Breast epithelium (tissue), 4 donors: ENCODE measurements at regions not wholly inside any gene's neighbourhood (a gene's known extent, or its start where the extent isn't known, plus 50 kb on each side); places are given as distances from the start of the nearest gene placed in this dataset.

ENCODE experiments used
- DNase-seq, 2 donors: peaks; one replicate each; pipeline ENCODE4 v3.0.0-alpha.2; 2019; ENCODE audit warnings: low spot score in 2 of 2
- H3K27ac ChIP-seq, 2 donors: fragments of 200-600 bp; sonication (generic) in 1 of 2; one replicate each; pipeline ENCODE4 v1.5.1; 2016 to 2019; ENCODE audit warnings: mild to moderate bottlenecking in 1 of 2
- H3K27me3 ChIP-seq, 2 donors: fragments of 200-600 bp; sonication (generic) in 1 of 2; one replicate each; pipeline versions ENCODE4 v1.5.1 to v1.6.0; 2017 to 2019; ENCODE audit warnings: control low read depth in 1 of 2, mild to moderate bottlenecking in 1 of 2
- H3K36me3 ChIP-seq: fragments of 200-600 bp; one replicate; pipeline ENCODE4 v1.5.1; 2019
- H3K4me1 ChIP-seq, 2 donors: fragments of 200-600 bp; sonication (generic); one replicate each; pipeline ENCODE4 v1.5.1; 2016 to 2019; ENCODE audit warnings: control low read depth in 1 of 2
- H3K4me3 ChIP-seq, 3 donors: fragments of 200-600 bp; sonication (generic); 1 replicate in 2 of 3; 2 replicates in 1 of 3; pipeline ENCODE4 v1.5.1; 2016 to 2019; ENCODE audit warnings: mild to moderate bottlenecking in 3 of 3, moderate library complexity in 2 of 3
- H3K9me3 ChIP-seq, 2 donors: fragments of 200-600 bp; sonication (generic) in 1 of 2; one replicate each; pipeline ENCODE4 v1.5.1; 2016 to 2019; ENCODE audit warnings: control low read depth in 1 of 2
- POLR2A ChIP-seq: fragments of 450-650 bp; IDR thresholded peaks from one replicate; pipeline ENCODE4 v1.6.1; 2016; ENCODE audit warnings: antibody characterized with exemption, mild to moderate bottlenecking, moderate library complexity
- POLR2AphosphoS5 ChIP-seq, 3 donors: sonication (generic); formaldehyde crosslinking; IDR thresholded peaks; one replicate each; pipeline ENCODE4 v1.6.1; 2017; ENCODE audit warnings: antibody characterized with exemption in 3 of 3
- intact Hi-C: fragments of 100-400 bp; cut with DNase I; formaldehyde crosslinking; loops from one replicate; pipeline ENCODE4 v1.15.1; 2023; ENCODE audit warnings: low total_unique reads
- TF ChIP-seq, protein P1 (sequence below), 3 donors: fragments of 450-650 bp; IDR thresholded peaks; one replicate each; pipeline ENCODE4 v1.5.1; 2016 to 2017; ENCODE audit warnings: antibody characterized with exemption in 3 of 3, mild to moderate bottlenecking in 3 of 3, moderate library complexity in 3 of 3

DNA sequence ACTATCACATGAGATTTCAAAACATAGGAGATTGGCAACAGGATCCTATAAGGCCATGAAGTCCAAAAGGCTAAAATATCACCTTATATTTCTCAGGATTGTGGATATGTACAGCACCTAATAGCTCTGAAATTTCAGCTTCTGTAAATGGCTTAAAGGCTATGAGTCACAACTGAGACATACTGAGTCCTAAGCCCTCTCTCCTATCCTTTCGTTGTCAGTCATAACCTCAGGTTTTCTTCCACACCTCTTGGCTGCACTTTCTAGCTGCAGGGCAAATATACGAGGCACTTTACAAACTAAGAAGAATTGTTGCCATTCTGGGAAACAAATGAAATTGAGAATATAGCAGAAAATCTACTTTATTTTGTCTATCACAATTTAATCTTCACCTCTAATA is 969.9 kb upstream of the EPHA7 start:
- H3K9me3 ChIP-seq, result no peaks in the 10 kb centered on the region
- TF ChIP-seq POLR2AphosphoS5 (IDR thresholded peaks at IDR 0.05) (no peak), POLR2A (no peak)
- TF ChIP-seq, protein P1, sequence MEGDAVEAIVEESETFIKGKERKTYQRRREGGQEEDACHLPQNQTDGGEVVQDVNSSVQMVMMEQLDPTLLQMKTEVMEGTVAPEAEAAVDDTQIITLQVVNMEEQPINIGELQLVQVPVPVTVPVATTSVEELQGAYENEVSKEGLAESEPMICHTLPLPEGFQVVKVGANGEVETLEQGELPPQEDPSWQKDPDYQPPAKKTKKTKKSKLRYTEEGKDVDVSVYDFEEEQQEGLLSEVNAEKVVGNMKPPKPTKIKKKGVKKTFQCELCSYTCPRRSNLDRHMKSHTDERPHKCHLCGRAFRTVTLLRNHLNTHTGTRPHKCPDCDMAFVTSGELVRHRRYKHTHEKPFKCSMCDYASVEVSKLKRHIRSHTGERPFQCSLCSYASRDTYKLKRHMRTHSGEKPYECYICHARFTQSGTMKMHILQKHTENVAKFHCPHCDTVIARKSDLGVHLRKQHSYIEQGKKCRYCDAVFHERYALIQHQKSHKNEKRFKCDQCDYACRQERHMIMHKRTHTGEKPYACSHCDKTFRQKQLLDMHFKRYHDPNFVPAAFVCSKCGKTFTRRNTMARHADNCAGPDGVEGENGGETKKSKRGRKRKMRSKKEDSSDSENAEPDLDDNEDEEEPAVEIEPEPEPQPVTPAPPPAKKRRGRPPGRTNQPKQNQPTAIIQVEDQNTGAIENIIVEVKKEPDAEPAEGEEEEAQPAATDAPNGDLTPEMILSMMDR (IDR thresholded peaks at IDR 0.05), result no peak
- no peaks in the 10 kb centered on the region for H3K27me3 ChIP-seq
- no peaks in the 10 kb centered on the region for H3K36me3 ChIP-seq
- no peaks in the 10 kb centered on the region for H3K4me1 ChIP-seq
- no peak for DNase-seq
- H3K27ac ChIP-seq, result no peak overlapping the region
- H3K4me3 ChIP-seq, result no peak overlapping the region
- intact Hi-C loops, result no loop called here

GRCh38 chr6:94377835-94378234 is 958.5 kb upstream of the EPHA7 start:
- TF ChIP-seq POLR2AphosphoS5 (IDR thresholded peaks at IDR 0.05) (no peak), POLR2A (no peak)
- TF ChIP-seq, protein P1 (IDR thresholded peaks at IDR 0.05), result no peak
- no peaks in the 10 kb centered on the region for H3K27me3 ChIP-seq
- peaks cover 3% of the 10 kb centered on the region for H3K36me3 ChIP-seq
- no peak overlapping the region for H3K4me3 ChIP-seq
- no peaks in the 10 kb centered on the region for H3K9me3 ChIP-seq
- no peaks in the 10 kb centered on the region for H3K4me1 ChIP-seq
- H3K27ac ChIP-seq, result no peak overlapping the region
- DNase-seq, result no peak
- intact Hi-C loops, result no loop called here

GRCh38 chr6:94376876-94377275 is 957.5 kb upstream of the EPHA7 start:
- Histone ChIP-seq H3K27ac (no peak overlapping the region), H3K4me3 (no peak overlapping the region), H3K9me3 (no peaks in the 10 kb centered on the region), H3K36me3 (peaks cover 3% of the 10 kb centered on the region), H3K4me1 (no peaks in the 10 kb centered on the region), H3K27me3 (no peaks in the 10 kb centered on the region)
- intact Hi-C loops, result no loop called here
- TF ChIP-seq POLR2AphosphoS5 (IDR thresholded peaks at IDR 0.05) (no peak), POLR2A (no peak)
- TF ChIP-seq, protein P1 (IDR thresholded peaks at IDR 0.05), result no peak
- DNase-seq, result no peak

DNA sequence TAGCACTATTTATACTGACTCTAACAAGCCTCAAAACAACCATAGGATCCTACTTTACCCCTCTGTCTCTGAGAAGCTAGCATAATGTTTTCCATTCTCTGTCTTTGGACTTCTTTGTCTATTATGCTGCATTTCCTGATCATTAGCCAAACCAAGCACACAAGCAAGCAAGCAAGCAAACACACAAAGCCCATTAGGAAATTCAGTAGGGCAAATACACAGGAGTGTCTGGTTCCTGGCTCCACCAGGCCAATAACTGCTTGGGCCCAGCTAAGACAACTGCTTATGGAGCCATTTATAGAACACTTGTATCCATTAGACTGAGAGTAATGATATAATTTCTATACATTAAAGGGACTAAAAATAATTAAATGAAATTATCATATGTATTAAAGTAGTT is 952.9 kb upstream of the EPHA7 start:
- Histone ChIP-seq H3K27ac (no peak overlapping the region), H3K27me3 (no peaks in the 10 kb centered on the region), H3K4me1 (no peaks in the 10 kb centered on the region), H3K9me3 (no peaks in the 10 kb centered on the region), H3K36me3 (no peaks in the 10 kb centered on the region), H3K4me3 (no peak overlapping the region)
- intact Hi-C loops, result no loop called here
- no peak for DNase-seq
- no peak for TF ChIP-seq POLR2A
- TF ChIP-seq, protein P1 (IDR thresholded peaks at IDR 0.05), result no peak
- no peak for TF ChIP-seq POLR2AphosphoS5 (IDR thresholded peaks at IDR 0.05)

- no peak overlapping the region for H3K27ac ChIP-seq
- H3K4me1 ChIP-seq, result no peaks in the 10 kb centered on the region
- no peak overlapping the region for H3K4me3 ChIP-seq
- no peaks in the 10 kb centered on the region for H3K27me3 ChIP-seq
- H3K9me3 ChIP-seq, result no peaks in the 10 kb centered on the region
- no peak for DNase-seq
- intact Hi-C loops, result no loop called here
- TF ChIP-seq POLR2A (no peak), POLR2AphosphoS5 (IDR thresholded peaks at IDR 0.05) (no peak)
- TF ChIP-seq, protein P1 (IDR thresholded peaks at IDR 0.05), result no peak
- no peaks in the 10 kb centered on the region for H3K36me3 ChIP-seq
Observed at GRCh38 chr6:94367316-94367715, 948.0 kb upstream of the EPHA7 start.
